Osteocyte (in vitro differentiated cells): ENCODE measurements at regions not wholly inside any gene's neighbourhood (a gene's known extent, or its start where the extent isn't known, plus 50 kb on each side); places are given as distances from the start of the nearest gene placed in this dataset.

Experiments
- DNase-seq: peaks from one replicate; pipeline ENCODE4 v3.0.0; 2021; ENCODE audit warnings: mixed read lengths; ENCODE audit not compliant: unreplicated experiment; ENCODE audit errors: extremely low spot score
- H3K27ac Mint-ChIP-seq: one replicate; pipeline ENCODE4 v1.8.0; 2021; ENCODE audit warnings: mild to moderate bottlenecking, mixed read lengths; ENCODE audit not compliant: unreplicated experiment
- H3K27me3 Mint-ChIP-seq: one replicate; pipeline ENCODE4 v1.8.0; 2021; ENCODE audit warnings: mixed read lengths; ENCODE audit not compliant: unreplicated experiment
- H3K36me3 Mint-ChIP-seq: one replicate; pipeline ENCODE4 v1.8.0; 2021; ENCODE audit warnings: mixed read lengths; ENCODE audit not compliant: unreplicated experiment
- H3K4me1 Mint-ChIP-seq: one replicate; pipeline ENCODE4 v1.8.0; 2021; ENCODE audit warnings: mixed read lengths; ENCODE audit not compliant: unreplicated experiment
- H3K4me3 Mint-ChIP-seq: one replicate; pipeline ENCODE4 v1.8.0; 2021; ENCODE audit warnings: mild to moderate bottlenecking, moderate library complexity, mixed read lengths; ENCODE audit not compliant: unreplicated experiment
- H3K9me3 Mint-ChIP-seq: one replicate; pipeline ENCODE4 v1.8.0; 2021; ENCODE audit warnings: mixed read lengths; ENCODE audit not compliant: unreplicated experiment
- TF ChIP-seq, protein P1 (sequence below): fragments of 200-600 bp; sonication (generic); IDR thresholded peaks from 2 replicates; pipeline ENCODE4 v1.5.0; 2021; ENCODE audit warnings: antibody characterized with exemption, mild to moderate bottlenecking, moderate library complexity

DNA sequence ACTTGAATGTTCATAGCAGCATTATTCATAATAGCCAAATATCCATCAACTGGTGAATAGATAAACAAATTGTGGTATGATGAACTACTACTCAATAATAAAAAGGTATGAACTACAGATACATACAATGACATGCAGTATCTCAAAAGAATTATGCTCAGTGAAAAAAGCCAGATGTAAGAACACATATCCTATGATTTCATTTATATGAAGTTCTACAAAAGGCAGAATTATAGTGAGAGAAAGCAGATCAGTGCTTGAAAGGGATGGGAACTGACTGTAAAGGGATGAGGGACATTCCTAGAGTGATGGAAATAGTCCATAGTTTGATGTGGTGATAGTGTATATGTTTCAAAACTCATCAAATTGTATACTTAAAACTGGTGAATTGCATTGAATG is 339.0 kb downstream of the ENC1 start:
- H3K4me1 Mint-ChIP-seq, result no peaks in the 10 kb centered on the region
- no peak for DNase-seq
- TF ChIP-seq, protein P1, sequence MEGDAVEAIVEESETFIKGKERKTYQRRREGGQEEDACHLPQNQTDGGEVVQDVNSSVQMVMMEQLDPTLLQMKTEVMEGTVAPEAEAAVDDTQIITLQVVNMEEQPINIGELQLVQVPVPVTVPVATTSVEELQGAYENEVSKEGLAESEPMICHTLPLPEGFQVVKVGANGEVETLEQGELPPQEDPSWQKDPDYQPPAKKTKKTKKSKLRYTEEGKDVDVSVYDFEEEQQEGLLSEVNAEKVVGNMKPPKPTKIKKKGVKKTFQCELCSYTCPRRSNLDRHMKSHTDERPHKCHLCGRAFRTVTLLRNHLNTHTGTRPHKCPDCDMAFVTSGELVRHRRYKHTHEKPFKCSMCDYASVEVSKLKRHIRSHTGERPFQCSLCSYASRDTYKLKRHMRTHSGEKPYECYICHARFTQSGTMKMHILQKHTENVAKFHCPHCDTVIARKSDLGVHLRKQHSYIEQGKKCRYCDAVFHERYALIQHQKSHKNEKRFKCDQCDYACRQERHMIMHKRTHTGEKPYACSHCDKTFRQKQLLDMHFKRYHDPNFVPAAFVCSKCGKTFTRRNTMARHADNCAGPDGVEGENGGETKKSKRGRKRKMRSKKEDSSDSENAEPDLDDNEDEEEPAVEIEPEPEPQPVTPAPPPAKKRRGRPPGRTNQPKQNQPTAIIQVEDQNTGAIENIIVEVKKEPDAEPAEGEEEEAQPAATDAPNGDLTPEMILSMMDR, result no peak
- no peak overlapping the region for H3K27ac Mint-ChIP-seq
- no peaks in the 10 kb centered on the region for H3K36me3 Mint-ChIP-seq
- no peaks in the 10 kb centered on the region for H3K27me3 Mint-ChIP-seq
- H3K4me3 Mint-ChIP-seq, result no peak overlapping the region
- no peaks in the 10 kb centered on the region for H3K9me3 Mint-ChIP-seq

DNA sequence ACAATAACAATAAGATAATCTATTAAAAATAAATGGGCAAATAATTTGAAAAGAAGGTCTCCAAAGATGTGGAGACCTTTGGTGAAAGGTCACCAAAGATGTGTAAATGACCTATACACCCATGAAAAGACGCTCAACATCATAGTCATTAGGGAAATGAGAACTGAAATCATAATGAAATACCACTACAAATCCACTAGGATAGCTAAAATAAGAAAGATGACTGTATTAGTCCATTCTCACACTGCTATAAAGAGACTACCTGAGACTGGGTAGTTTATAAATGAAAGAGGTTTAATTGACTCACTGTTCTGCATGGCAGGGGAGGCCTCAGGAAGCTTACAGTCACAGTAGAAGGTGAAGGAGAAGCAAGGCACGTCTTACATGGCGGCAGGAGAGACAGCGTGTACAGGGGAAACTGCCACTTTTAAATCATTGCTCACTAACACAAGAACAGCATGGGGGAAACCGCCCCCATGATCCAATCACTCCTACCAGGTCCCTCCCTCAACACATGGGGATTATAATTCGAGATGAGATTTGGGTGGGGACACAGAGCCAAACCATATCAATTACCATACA is 339.6 kb downstream of the ENC1 start:
- Mint-ChIP-seq H3K36me3 (no peaks in the 10 kb centered on the region), H3K9me3 (no peaks in the 10 kb centered on the region), H3K4me1 (no peaks in the 10 kb centered on the region), H3K4me3 (no peak overlapping the region), H3K27me3 (no peaks in the 10 kb centered on the region), H3K27ac (no peak overlapping the region)
- no peak for DNase-seq
- TF ChIP-seq, protein P1, result no peak

DNA sequence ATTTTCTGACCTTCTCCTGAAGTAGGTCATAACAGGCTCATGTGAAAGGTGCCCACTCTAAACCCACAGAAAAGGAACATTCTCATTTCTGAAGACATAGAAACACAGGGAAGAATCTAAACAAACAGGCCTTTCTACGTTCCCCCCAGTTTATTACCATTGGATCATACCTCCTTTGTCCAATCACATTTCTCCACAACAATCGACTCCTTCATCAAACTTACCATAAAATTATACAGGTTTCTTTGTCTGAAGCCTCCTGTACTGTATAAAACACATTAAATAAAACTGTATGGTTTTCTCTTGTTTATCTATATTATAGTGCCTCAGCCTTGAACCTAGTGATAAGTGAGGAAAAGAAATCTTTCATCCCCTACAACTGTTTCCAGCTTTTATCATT is 340.7 kb downstream of the ENC1 start:
- Mint-ChIP-seq H3K36me3 (no peaks in the 10 kb centered on the region), H3K27me3 (no peaks in the 10 kb centered on the region), H3K4me1 (no peaks in the 10 kb centered on the region), H3K27ac (no peak overlapping the region), H3K4me3 (no peak overlapping the region), H3K9me3 (no peaks in the 10 kb centered on the region)
- TF ChIP-seq, protein P1, result no peak
- DNase-seq, result no peak

DNA sequence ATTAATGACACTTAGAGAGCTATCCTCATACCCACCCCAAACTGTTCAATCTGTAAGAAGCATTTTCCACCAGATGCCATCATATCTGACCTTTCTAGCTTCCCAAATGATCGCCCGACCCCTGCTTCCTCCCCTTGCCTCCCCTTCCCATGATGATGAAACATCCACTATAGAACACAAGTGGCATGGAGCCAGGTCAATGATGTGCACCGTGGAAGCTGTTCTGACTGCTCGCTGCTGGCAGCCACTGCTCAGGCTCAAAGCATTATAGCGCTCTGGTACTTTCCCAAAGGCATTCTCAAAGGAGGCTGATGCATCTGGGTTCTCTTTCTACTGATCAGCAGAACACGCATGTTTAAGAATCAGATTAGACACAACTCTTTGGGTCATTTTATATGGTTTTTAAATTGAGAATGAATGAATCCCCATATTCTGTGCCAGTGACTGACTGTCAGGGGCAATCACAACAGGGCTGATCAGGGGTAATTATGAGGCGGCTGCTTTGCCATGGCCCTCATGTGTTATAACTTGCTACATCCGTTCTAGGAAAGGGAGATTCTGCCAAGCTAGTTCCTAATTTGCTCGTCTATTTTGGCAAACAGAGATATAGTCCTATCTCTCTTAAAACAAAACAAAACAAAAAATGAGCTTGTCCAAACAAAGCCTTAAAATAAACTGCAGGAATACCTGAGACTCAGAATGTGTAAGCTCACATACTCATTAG is 343.7 kb downstream of the ENC1 start:
- H3K9me3 Mint-ChIP-seq, result no peaks in the 10 kb centered on the region
- TF ChIP-seq, protein P1, result no peak
- H3K27me3 Mint-ChIP-seq, result no peaks in the 10 kb centered on the region
- no peak for DNase-seq
- no peaks in the 10 kb centered on the region for H3K36me3 Mint-ChIP-seq
- peaks cover 2% of the 10 kb centered on the region for H3K4me1 Mint-ChIP-seq
- no peak overlapping the region for H3K27ac Mint-ChIP-seq
- no peak overlapping the region for H3K4me3 Mint-ChIP-seq

DNA sequence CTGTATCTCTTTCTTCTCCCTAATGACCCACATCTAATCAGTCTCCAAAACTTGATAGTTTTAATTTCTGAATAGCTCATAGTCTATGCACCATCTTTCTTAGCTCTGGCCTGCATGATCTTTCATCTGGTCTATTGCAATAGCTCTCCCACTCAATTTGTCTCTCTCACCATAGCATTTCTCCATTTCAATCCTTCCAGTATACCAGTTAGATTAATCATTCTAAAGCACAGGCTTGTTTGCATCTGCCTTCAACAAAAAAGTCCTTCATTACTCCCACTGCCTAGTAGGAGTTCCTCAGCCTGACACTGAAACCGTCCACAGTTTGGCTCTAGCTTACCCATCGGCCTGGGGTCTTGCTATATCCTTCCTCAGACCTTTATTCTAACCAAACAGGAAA is 344.9 kb downstream of the ENC1 start:
- no peaks in the 10 kb centered on the region for H3K27me3 Mint-ChIP-seq
- no peaks in the 10 kb centered on the region for H3K9me3 Mint-ChIP-seq
- no peak for DNase-seq
- H3K4me3 Mint-ChIP-seq, result no peak overlapping the region
- H3K27ac Mint-ChIP-seq, result no peak overlapping the region
- TF ChIP-seq, protein P1, result no peak
- peaks cover 2% of the 10 kb centered on the region for H3K4me1 Mint-ChIP-seq
- no peaks in the 10 kb centered on the region for H3K36me3 Mint-ChIP-seq
